ENCODE measurements at regions not wholly inside any gene's neighbourhood (a gene's known extent, or its start where the extent isn't known, plus 50 kb on each side); places are given as distances from the start of the nearest gene placed in this dataset.

DNA sequence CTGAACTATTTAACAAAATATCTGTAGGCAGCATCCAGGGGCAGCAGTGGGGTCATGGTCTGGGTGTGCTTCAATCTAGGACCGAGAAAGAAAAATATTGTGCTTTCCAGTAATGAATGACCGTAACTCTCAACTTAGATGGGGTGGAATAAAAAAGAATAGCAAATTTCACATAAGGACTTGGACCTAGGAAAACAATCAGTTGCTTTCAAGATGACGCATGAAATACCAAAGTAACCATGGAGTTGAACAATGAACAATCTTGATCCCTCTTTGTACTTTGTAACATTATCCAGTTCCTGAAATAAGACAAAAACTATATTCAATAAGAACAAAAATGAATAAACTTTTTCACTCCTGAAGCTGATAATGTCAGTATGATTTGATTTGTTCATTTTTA lies 167.1 kb downstream of the C7orf25 start:
- H3K9ac ChIP-seq (ENCODE audit: insufficient read depth in 1 of 2, low read depth in 2 of 2, low read length in 2 of 2): no peak overlapping the region
- H3K79me2 ChIP-seq (ENCODE audit: control insufficient read depth, insufficient read depth, low read length): no peaks in the 10 kb centered on the region
- H3K36me3 ChIP-seq (ENCODE audit: control insufficient read depth, insufficient read depth, low read length): no peaks in the 10 kb centered on the region
- intact Hi-C loops (cut with micrococcal nuclease): no loop called here
- WGBS (ENCODE audit: insufficient coverage, low coverage, missing lambda C conversion rate): 8% methylated on average over 3 of the region's 3 CpGs
- TF ChIP-seq FOXK2 (conservative IDR thresholded peaks at IDR 0.05 in 1 of 2, IDR thresholded peaks at IDR 0.05 in 1 of 2; ENCODE audit: low read depth in 2 of 2) (no peak), POLR2B (IDR thresholded peaks at IDR 0.05; ENCODE audit: low read depth, partially characterized antibody) (no peak), CXXC5 (CRISPR knock-in tag; IDR thresholded peaks at IDR 0.05) (no peak), TGIF2 (CRISPR knock-in tag; IDR thresholded peaks at IDR 0.05) (no peak), PHB (CRISPR knock-in tag; IDR thresholded peaks at IDR 0.05) (no peak), KLF6 (CRISPR knock-in tag; IDR thresholded peaks at IDR 0.05; ENCODE audit: borderline replicate concordance) (no peak), MYC (IDR thresholded peaks at IDR 0.05; ENCODE audit: low read depth, low read length) (no peak), MYC (CRISPR knock-in tag; IDR thresholded peaks at IDR 0.05; ENCODE audit: borderline replicate concordance, low read depth) (no peak), SMAD4 (CRISPR knock-in tag; conservative IDR thresholded peaks at IDR 0.05) (no peak), RBM17 (IDR thresholded peaks at IDR 0.05; ENCODE audit: borderline replicate concordance, low read depth, low read length) (no peak), CBX1 (IDR thresholded peaks at IDR 0.05; ENCODE audit: low read depth) (no peak)
- TF ChIP-seq, protein P1, sequence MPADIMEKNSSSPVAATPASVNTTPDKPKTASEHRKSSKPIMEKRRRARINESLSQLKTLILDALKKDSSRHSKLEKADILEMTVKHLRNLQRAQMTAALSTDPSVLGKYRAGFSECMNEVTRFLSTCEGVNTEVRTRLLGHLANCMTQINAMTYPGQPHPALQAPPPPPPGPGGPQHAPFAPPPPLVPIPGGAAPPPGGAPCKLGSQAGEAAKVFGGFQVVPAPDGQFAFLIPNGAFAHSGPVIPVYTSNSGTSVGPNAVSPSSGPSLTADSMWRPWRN (IDR thresholded peaks at IDR 0.05; ENCODE audit: low read depth): no peak
- no peaks in the 10 kb centered on the region for H3K9me3 ChIP-seq (replicated peaks; ENCODE audit: control insufficient read depth, insufficient read depth, low read depth, low read length)
- FAIRE-seq (no peak), DNase-seq (ENCODE audit: extremely low read depth in 1 of 4, low spot score in 3 of 4) (no peak), ATAC-seq (no peak)
- ChIA-PET CTCF (ENCODE audit: low intra/inter-chr PET ratio) (no interaction called here), POLR2A (interaction anchor here (1.0 to 1.1 kb wide), 3 partner anchors 8 to 14 kb away, joined by 3 to 4 read pairs (median 3); no protein-coding TSS in a partner anchor)
- no peaks in the 10 kb centered on the region for H3K27me3 ChIP-seq (ENCODE audit: control insufficient read depth in 2 of 2, insufficient read depth in 2 of 2, low read length in 2 of 2)
- no peaks in the 10 kb centered on the region for H4K20me1 ChIP-seq (replicated peaks; ENCODE audit: control insufficient read depth, insufficient read depth, low read length)
- no peak overlapping the region for H3K27ac ChIP-seq (ENCODE audit: extremely low read depth, low read depth, low read length)
- no peak overlapping the region for H2AFZ ChIP-seq (ENCODE audit: low read depth, low read length)
- in situ Hi-C loops (cut with MboI): no loop called here
- H3K9me1 ChIP-seq (ENCODE audit: control insufficient read depth, insufficient read depth, low read length): no peaks in the 10 kb centered on the region
- H3K4me2 ChIP-seq (ENCODE audit: insufficient read depth, low read length): no peak overlapping the region
- H3K4me1 ChIP-seq (replicated peaks in 1 of 2; ENCODE audit: control insufficient read depth in 2 of 2, insufficient read depth in 2 of 2, low read length in 2 of 2): no peaks in the 10 kb centered on the region
- BruUV-seq (replicated peaks): no TSS peak
- no peak overlapping the region for H3K4me3 ChIP-seq

Data from K562 (cell line).